KMS-11 (cell line): ENCODE measurements at regions not wholly inside any gene's neighbourhood (a gene's known extent, or its start where the extent isn't known, plus 50 kb on each side); places are given as distances from the start of the nearest gene placed in this dataset.

Experiments used
- H2AFZ ChIP-seq: fragments of 200-600 bp; sonication (generic); 2 replicates; pipeline ENCODE4 v1.6.1; 2016; ENCODE audit warnings: antibody characterized with exemption, mixed run types, low read depth
- H3K27ac ChIP-seq: fragments of 200-600 bp; sonication (generic); 2 replicates; pipeline ENCODE4 v1.6.1; 2016; ENCODE audit warnings: mild to moderate bottlenecking, mixed run types
- H3K27me3 ChIP-seq: fragments of 200-600 bp; sonication (generic); 2 replicates; pipeline ENCODE4 v1.6.1; 2017; ENCODE audit warnings: mild to moderate bottlenecking, low read depth, mixed run types, moderate library complexity; ENCODE audit not compliant: insufficient read depth
- H3K36me3 ChIP-seq: fragments of 200-600 bp; sonication (generic); 2 replicates; pipeline ENCODE4 v1.6.1; 2017; ENCODE audit warnings: mild to moderate bottlenecking, mixed run types; ENCODE audit not compliant: insufficient read depth
- H3K4me1 ChIP-seq: fragments of 200-600 bp; sonication (generic); 2 replicates; pipeline ENCODE4 v1.6.1; 2016; ENCODE audit warnings: mild to moderate bottlenecking, low read depth, mixed run types; ENCODE audit not compliant: poor library complexity, severe bottlenecking
- H3K4me2 ChIP-seq: fragments of 200-600 bp; sonication (generic); 2 replicates; pipeline ENCODE4 v1.7.0; 2016; ENCODE audit warnings: mild to moderate bottlenecking, mixed run types
- H3K4me3 ChIP-seq: fragments of 200-600 bp; sonication (generic); IDR thresholded peaks from 2 replicates; pipeline ENCODE4 v1.6.1; 2017; ENCODE audit warnings: low read depth, low read length, mixed read lengths; ENCODE audit not compliant: insufficient read depth
- H3K79me2 ChIP-seq: fragments of 200-600 bp; sonication (generic); 2 replicates; pipeline ENCODE4 v1.6.1; 2016; ENCODE audit warnings: low read depth, mixed run types; ENCODE audit not compliant: insufficient read depth
- H3K9ac ChIP-seq: fragments of 200-600 bp; sonication (generic); 2 replicates; pipeline ENCODE4 v1.6.1; 2016; ENCODE audit warnings: mild to moderate bottlenecking, mixed run types
- H4K20me1 ChIP-seq: fragments of 200-600 bp; sonication (generic); 2 replicates; pipeline ENCODE4 v1.6.1; 2016; ENCODE audit warnings: mild to moderate bottlenecking, mixed run types; ENCODE audit not compliant: insufficient read depth
- TF ChIP-seq, protein P1 (sequence below): fragments of 200-600 bp; sonication (generic); conservative IDR thresholded peaks from 2 replicates; pipeline ENCODE4 v1.6.1; 2017; ENCODE audit warnings: low read depth, mild to moderate bottlenecking, antibody characterized with exemption, low read length, moderate library complexity, mixed read lengths

DNA sequence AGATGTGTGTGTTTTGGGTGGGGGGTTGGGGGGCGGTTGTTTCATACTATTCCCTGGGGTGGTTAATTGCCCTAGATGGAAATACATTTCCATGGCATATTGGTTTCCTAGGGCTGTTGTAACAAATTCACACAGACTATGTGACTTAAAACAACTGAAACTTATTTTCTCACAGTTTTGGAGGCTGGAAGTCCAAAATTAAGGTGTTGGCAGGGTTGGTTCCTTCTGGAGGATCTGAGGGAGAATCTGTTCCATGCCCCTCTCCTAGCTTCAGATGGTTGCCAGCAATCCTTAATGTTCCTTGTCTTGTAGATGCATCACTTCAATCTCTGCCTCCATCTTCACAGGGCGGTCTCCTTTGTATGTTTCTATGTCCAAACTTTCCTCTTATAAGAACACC lies 353.7 kb upstream of the ACTBL2 start:
- H3K4me1 ChIP-seq = no peaks in the 10 kb centered on the region

DNA sequence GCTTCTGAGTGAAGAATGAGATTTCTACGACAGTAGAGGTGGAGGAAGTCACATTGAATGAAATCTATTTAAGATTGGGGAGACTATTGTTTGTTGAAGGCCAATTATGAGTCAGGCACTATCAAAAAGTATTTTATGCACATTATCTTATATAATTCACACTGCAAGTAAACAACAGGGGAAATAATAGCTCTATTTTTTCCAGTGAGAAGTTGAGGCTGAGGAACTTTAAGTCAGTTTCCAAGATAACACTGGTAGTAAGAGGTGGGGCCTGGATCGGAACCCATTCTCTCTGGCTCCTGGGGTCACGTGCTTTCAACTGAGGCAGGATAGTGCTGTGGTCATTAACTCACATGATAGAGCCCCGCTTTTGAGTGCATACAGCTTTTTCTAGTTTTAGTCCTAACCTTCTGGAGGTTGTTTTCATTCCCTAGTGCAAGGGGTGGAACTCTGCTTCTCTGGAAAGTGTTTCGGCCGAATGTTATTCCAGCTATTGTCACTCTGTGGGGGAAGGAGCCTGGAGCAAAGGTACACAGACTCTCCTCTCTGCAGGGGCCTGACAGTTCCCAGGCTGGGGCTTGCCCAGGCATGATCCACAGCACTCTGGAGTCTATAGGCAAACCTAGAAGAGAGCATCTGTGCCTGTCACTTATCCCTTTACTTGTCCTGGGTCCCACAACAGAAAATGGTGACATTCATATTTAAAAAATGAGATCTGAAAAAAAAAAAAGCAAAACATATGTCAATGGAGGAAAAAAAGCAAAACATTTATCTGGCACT lies 352.4 kb upstream of the ACTBL2 start:
- Histone ChIP-seq H3K9ac (no peak overlapping the region), H2AFZ (no peak overlapping the region), H3K27ac (no peak overlapping the region)

More for the DNA sequence above, 353.7 kb upstream of the ACTBL2 start:
- Histone ChIP-seq H3K9ac (no peak overlapping the region), H3K4me2 (no peak overlapping the region), H3K36me3 (no peaks in the 10 kb centered on the region), H2AFZ (no peak overlapping the region), H4K20me1 (no peaks in the 10 kb centered on the region), H3K79me2 (no peaks in the 10 kb centered on the region), H3K4me3 (no peak overlapping the region), H3K27ac (no peak overlapping the region), H3K27me3 (no peaks in the 10 kb centered on the region)
- TF ChIP-seq, protein P1, sequence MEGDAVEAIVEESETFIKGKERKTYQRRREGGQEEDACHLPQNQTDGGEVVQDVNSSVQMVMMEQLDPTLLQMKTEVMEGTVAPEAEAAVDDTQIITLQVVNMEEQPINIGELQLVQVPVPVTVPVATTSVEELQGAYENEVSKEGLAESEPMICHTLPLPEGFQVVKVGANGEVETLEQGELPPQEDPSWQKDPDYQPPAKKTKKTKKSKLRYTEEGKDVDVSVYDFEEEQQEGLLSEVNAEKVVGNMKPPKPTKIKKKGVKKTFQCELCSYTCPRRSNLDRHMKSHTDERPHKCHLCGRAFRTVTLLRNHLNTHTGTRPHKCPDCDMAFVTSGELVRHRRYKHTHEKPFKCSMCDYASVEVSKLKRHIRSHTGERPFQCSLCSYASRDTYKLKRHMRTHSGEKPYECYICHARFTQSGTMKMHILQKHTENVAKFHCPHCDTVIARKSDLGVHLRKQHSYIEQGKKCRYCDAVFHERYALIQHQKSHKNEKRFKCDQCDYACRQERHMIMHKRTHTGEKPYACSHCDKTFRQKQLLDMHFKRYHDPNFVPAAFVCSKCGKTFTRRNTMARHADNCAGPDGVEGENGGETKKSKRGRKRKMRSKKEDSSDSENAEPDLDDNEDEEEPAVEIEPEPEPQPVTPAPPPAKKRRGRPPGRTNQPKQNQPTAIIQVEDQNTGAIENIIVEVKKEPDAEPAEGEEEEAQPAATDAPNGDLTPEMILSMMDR = no peak

DNA sequence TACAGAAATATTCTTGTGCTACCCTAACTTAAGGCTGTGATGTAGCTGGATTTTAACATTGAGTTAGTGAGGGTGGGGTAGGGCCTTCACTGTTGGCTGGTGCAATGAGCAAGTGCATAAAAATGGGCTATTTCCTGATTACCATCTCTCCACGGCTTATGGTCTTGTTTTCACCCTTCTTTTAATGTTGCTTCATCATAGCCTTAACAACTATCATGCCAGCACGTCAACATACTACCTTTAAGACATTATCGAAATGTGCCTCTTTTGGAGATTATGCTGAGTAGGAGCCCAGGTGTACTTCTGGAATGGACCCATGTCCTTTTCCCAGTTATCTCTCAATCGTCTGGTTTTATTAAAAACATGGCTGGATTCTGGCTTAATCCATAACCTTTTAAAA lies 350.9 kb upstream of the ACTBL2 start:
- Histone ChIP-seq H3K4me1 (no peaks in the 10 kb centered on the region), H4K20me1 (no peaks in the 10 kb centered on the region), H3K4me3 (no peak overlapping the region), H2AFZ (no peak overlapping the region), H3K27me3 (no peaks in the 10 kb centered on the region), H3K36me3 (no peaks in the 10 kb centered on the region), H3K27ac (no peak overlapping the region), H3K79me2 (no peaks in the 10 kb centered on the region), H3K9ac (no peak overlapping the region), H3K4me2 (no peak overlapping the region)
- TF ChIP-seq, protein P1 = no peak

More for the DNA sequence above, 352.4 kb upstream of the ACTBL2 start:
- no peaks in the 10 kb centered on the region for H3K4me1 ChIP-seq
- H3K4me3 ChIP-seq = no peak overlapping the region
- H3K79me2 ChIP-seq = no peaks in the 10 kb centered on the region
- no peak overlapping the region for H3K4me2 ChIP-seq
- TF ChIP-seq, protein P1 = no peak
- no peaks in the 10 kb centered on the region for H4K20me1 ChIP-seq
- H3K36me3 ChIP-seq = no peaks in the 10 kb centered on the region
- H3K27me3 ChIP-seq = no peaks in the 10 kb centered on the region

DNA sequence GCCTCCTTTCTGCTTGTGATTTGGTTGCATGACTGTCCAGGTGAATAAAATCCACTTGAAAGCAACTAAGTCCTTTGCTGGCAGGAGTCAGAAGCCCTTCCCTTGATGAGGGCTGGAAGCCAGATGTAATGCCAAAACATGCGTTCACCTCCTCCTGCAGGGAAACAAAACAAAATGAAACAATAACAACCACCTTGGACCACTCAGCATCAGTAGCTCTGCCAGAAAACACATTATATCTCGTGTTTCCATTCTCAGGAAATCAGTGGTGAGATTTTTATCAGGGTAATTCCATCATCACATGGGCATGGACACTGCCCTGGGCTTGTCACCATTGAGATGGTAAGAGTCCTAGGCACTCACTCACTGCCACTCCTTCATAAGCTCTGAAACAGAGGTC lies 350.3 kb upstream of the ACTBL2 start:
- Histone ChIP-seq H3K36me3 (no peaks in the 10 kb centered on the region), H4K20me1 (no peaks in the 10 kb centered on the region), H3K27me3 (no peaks in the 10 kb centered on the region), H3K4me3 (no peak overlapping the region), H2AFZ (no peak overlapping the region), H3K9ac (no peak overlapping the region), H3K79me2 (no peaks in the 10 kb centered on the region), H3K4me2 (no peak overlapping the region), H3K27ac (no peak overlapping the region), H3K4me1 (no peaks in the 10 kb centered on the region)
- TF ChIP-seq, protein P1 = no peak
